GM19372 (cell line): ENCODE measurements at regions not wholly inside any gene's neighbourhood (a gene's known extent, or its start where the extent isn't known, plus 50 kb on each side); places are given as distances from the start of the nearest gene placed in this dataset.
"Not testable (repeated sequence)": the region's sequence is repeated elsewhere in the genome, so short reads cannot be mapped to it uniquely, and the experiment has no call there.

ENCODE experiments used
- ATAC-seq: cut with Tn5 transposase; IDR thresholded peaks from one replicate; pipeline ENCODE4 v1.9.1; 2021; ENCODE audit warnings: mild to moderate bottlenecking, low read depth, moderate library complexity; ENCODE audit not compliant: unreplicated experiment

DNA sequence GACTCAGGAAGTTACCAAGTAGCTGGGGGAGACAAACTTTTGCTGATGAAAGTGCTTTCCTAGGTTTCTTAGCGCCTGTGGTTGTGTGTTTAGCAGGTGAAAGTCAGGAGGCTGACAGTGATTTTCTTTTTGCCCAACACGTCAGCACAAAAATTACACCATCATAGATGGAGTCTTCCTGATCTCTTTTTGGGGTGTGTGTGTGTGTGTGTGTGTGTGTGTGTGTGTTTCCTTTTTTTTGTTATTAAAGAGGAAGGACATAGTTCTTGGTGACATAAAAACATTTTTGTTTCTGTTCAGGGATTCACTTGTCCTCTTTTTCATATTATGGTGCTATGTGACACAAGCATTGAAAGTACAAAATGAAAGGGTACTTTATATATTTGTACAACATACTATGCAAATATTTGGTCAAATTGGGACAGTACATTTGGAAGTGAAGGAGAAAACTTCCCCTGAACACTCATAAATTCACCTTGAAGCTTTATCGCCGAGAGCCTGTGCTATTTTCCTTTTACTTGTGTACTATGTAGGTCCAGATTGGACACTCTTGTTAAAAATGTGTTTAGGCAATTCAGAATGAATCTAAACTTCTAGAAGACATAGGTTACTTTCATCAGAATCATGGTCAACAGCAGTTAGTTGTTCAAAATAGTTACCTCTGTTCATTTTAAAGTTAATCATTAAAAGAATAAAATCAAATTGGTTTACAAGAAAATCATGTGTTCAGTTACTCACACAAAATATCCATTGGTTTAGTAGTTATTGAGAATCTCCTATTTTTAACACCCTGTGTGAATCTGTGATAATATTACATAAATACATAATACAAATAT is 491.9 kb downstream of the IRS1 start:
- ATAC-seq, result no peak

DNA sequence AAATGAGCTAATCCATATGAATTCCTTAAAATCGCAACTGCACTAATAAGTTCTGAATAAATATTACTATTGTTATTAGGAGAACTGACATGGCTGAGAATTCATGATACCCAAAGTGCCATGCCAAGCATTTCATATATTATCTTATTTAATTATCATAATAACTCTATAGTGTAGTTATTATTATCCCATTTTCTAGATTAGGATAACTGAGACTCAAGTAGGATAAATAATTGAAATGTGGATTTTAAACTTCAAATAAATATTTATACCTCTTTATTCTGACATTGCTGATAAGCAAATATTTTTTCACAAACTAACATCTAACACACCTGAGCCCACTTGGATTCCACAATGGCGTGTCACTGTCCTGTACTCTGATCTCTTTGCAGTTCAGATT is 492.7 kb downstream of the IRS1 start:
- ATAC-seq, result no peak

DNA sequence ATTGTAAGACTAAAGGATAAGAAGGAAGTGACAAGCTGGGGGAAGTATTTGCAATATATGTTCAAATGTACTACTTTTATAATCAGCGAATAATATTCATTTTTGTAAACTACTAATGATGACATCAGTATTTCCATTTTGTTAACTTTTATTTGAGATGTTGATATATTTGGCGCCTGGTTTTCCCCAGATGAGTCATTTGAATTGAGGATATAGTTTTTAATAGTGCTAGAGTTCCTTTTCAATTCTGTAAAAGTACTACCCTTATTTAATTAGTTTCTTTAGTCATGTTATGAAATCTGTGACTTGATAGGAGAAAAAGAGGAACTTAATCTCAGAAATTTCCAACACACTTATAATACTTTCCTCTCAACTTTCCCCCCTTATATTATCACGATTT is 495.3 kb downstream of the IRS1 start:
- ATAC-seq, result no peak

DNA sequence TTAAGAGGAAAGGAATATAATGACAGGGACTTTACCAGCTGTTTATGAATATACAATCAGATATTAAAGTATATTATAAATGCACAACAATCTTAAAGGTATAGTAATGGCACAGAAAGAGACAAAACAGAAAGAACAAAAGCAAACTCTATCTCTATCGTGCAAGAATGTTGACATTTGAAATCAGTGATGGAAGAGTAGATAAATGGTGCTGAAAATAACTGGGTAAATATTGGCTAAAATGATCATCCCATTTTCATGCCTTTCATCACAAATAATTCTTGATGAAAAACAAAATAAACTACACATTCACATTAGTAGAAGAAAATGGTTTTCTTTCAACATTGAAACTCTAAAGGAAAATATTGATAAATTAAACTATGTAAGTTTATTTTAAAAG is 495.9 kb downstream of the IRS1 start:
- ATAC-seq, result no peak

DNA sequence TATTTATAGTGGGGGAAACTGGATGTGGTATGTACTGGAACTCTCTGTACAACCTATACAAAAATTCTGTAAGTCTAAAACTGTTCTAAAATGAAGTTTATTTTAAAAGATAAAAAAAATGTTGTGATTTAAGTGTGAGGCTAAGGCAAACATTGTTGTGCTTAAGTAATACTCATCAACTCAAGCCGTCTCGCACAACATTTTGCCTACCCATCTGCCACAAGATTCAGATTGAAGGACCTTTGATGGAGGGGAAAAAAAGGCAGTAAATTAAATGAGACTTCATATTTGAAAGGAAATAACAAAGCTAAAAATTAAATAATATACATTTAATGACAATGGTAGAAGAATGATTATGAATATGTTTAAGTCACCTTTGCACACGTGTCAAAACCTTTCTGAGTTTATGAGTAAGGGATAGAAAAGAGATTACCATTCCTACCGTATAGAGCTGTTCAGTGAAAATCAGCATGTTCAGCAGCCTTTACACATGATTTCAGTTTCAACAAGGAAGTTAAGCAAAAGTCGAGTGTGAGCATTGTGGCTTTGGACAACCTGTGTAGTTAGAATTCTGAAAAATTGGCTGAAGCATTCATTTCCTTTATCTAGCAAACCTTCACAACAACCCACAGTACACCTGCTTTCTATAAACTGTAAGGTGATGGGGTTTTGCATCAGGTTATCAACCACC is 499.3 kb downstream of the IRS1 start:
- ATAC-seq, result peak; percentile 59

DNA sequence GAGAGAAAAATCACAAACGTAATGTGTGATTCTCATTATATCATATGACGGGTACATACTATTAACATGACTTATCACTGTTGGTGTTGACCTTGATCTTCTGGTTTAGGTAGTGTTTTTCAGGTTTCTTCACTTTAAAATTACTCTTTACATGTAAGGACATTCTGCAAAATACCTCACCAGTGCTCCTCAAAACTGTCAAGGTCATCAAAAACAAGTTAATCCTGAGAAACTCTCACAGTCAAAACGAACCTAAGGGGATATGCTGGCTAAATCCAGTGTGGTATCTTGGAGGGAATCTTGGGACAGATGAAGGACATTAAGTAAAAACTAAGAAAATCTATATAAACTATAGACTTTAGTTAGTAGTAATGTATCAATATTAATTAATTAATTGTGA is 499.8 kb downstream of the IRS1 start:
- no peak for ATAC-seq

DNA sequence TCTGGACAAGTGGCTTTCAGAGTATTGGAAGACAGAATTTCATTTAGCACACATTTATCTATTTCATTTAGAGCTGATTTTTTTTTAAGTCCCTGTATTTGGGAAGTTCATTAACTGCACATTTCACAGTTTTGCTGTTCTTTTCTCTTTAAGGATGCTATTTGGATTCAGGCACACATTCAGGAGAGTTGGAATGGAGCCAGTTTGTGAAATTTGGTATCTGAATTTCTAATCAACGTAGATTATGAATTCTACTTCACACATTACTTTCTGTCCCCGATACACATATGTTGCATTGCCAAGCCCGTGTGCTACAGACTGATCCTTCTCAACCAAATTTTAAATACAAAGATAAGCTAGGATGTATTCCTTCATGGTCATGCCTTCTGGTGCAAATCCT is 503.9 kb downstream of the IRS1 start:
- no peak for ATAC-seq

DNA sequence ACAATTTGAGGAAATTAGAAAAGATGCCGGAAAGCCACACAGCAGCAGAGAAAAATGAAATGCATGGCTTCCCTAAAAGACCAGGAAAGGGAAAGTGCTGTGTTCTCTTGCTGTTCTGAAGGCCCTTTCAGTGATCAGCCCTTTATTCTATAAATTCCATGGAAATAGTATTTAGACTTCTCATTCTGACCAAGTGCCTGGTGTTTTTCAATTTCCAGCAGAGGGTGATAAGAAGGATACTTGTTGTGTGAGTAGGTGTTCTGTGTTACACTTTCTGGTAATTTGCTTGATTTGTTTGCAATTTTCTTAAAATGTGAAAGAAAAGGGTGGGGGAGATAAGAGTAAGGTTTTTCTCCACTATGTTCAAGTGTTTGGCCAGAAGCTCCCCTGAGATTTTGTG is 504.5 kb downstream of the IRS1 start:
- no peak for ATAC-seq

DNA sequence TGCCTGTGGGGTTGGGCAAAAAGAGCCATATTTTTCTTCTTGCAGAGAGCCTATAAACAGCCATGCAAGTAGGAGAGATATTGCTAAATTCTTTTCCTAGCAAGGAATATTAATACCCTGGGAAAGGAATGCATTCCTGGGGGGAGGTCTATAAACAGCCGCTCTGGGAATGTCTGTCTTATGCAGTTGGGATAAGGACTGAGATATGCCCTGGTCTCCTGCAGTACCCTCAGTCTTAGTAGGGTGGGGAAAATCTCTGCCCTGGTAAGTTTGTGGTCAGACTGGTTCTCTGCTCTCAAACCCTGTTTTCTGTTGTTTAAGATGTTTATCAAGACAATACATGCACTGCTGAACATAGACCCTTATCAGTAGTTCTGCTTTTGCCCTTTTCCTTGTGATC is 508.3 kb downstream of the IRS1 start:
- ATAC-seq, result not testable (repeated sequence)

DNA sequence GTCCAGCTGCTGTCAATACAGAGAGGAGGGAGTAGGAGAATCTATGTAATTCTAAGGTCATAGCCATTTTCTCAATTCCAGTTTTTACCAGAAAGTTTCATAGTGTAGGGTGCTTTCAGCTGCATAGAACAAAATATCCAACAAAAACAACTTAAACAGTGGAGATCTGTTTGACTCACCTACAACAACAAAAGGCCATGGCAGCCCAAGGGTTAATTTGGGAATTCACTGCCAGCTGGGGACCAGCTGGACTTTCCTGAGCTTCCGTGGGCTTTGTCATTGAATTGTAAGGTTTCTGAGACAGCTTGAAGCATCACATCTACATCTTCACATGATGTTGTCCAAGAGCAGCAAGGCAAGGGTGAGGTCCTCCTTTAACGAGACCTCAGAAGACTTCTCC is 512.7 kb downstream of the IRS1 start:
- no peak for ATAC-seq

DNA sequence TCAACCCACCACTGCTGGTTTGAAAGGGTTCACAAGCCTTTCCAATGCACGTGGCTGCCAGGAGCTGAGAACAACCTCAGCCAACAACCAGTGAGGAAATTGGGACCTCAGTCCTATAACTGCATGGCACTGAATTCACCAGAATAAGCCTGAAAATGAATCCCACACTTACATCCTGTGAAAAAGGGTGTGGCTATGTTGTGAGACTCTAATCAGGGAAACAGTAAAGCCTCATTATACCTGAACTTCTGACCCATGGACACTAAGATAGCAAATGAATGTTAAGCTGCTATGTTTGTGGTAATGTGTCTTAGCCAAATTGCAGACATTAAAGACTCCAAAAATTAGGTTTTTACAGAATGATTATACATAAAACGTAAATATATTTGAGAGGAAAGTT is 515.8 kb downstream of the IRS1 start:
- ATAC-seq, result no peak

DNA sequence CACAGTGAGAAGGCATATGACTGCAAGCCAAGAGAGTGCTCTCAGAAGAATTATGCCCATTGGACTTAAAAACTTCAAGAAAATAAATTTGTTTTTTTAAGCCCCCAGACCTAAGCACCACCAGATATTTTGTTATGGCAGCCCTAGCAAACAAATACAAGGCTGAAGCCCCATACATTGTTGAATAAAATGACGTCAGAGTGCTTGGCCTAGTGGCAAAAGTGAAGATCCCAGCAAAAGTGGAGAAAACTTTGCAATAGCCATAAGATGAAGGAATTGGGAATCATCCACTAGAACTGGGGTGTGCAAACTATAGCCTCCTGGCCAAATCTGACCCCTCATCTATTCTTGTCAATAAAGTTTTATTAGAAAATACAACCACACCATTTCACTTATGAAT is 517.5 kb downstream of the IRS1 start:
- ATAC-seq, result no peak

DNA sequence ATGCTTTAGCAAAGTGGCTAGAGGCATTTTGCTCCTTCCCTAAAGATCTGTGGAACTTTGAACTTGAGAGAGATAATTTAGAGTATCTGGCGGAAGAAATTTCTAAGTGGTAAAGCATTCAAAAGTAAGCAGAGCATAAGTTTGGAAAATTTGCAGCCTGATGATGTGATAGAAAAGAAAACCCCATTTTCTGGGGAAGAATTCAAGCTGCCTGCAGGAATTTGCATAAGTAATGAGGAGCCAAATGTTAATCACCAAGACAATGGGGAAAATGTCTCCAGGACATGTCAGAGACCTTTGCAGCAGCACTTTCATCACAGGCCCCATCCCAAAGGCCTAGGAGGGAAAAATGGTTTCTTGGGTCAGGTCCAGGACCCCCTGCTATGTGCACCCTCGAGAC is 519.5 kb downstream of the IRS1 start:
- not testable (repeated sequence) for ATAC-seq

DNA sequence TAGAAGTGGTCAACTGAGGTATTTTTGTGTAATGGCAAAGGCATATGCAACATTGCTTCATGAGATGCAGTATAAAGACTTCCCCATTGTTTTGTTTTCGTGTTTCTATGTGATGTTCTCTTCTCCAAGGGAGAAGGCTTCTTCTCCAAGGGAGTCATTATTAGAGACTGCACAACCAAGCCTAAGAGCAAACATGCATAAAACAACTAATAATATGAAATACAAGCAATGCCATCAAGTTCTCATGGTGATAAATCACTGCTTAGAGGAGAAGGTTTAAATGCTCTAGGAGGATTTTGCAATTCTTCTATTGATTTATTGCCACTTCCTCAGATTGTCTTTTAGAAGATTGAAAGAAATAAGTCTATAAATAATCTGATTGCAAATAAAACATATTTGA is 524.4 kb downstream of the IRS1 start:
- ATAC-seq, result no peak

DNA sequence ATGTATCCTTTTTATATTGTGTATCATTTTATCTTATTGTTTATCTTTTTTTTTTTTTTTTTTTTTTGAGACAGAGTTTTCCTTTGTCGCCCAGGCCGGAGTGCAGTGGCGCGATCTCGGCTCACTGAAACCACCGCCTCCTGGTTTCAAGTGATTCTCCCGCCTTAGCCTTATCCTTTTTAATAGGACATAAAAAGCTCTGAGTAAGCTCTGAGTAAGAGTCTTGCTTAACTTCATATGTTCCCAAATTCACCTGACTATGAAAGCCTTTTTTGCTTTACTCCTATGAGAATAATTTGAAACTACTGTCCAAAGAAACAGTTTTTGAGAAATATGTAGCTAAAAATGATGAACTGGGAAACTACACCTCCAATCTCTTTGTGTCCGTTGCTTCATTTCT is 525.5 kb downstream of the IRS1 start:
- no peak for ATAC-seq

DNA sequence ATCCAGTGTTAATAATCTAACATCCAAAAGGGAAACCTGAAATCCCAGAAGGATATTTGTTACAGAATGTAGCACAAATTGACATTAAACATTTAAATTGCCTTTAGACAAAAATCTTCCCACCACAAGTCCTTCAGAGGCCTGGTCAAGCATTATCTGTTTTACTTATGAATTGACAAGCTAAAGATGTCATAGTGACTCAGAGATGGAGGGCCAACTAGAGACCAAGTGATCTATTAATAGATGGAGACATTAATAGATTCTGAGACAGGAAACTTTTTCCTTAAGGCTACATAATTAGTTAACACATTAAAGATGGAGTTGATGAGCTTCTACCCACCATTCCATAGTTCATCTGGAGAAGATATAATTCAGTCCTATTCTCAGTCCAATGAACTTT is 526.2 kb downstream of the IRS1 start:
- ATAC-seq, result no peak

DNA sequence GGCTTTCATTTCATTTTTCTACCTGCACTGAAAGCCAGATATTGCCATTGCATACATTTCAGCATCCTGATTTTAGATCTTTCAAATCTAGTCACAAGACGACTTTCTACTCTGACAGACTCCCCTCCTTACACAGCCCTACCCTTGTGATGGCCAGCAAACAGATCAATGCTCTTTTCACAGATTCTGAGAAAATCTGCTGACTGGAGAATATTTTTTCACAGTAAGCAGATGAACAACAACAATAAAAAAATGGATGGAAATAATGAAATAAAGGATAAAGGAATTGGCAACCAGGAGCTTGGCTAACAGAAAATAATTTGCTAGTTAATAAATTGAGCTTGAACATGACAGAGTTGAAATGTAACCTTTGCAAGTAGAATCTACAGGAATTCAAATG is 527.2 kb downstream of the IRS1 start:
- ATAC-seq, result no peak

DNA sequence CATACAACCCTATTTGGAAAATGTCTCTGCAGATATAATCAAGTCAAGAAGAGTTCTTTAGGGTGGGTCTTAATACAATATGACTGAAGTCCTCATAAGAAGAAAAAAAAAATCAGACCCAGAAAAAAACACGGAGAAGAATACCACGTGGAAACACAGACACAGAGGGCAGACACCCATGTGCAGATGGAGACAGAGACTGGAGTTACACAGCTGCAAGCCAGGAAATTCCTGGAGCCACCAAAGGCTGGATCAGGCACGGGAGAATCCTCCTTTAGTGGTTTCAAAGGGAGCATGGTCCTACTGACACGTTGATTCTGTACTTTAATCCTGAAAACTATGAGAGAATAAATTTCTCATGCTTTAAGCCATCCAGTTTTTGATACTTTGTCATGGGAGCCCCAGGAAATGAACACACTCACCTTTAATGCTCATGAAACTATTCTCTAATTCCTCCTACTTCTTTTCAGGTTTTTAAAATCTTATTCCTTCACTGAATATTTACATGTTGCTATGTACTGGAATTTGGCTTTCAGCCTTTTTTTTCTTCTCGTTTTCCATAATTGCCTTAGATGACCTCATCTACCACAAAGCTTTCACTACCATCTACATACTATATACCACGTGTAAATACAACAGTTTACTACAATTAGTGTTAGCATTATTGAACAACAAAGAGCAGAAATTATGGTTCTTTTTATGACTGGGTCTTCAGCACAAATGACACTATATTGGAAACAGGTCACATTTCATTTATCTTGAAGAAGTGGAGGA is 529.1 kb downstream of the IRS1 start:
- ATAC-seq, result no peak

DNA sequence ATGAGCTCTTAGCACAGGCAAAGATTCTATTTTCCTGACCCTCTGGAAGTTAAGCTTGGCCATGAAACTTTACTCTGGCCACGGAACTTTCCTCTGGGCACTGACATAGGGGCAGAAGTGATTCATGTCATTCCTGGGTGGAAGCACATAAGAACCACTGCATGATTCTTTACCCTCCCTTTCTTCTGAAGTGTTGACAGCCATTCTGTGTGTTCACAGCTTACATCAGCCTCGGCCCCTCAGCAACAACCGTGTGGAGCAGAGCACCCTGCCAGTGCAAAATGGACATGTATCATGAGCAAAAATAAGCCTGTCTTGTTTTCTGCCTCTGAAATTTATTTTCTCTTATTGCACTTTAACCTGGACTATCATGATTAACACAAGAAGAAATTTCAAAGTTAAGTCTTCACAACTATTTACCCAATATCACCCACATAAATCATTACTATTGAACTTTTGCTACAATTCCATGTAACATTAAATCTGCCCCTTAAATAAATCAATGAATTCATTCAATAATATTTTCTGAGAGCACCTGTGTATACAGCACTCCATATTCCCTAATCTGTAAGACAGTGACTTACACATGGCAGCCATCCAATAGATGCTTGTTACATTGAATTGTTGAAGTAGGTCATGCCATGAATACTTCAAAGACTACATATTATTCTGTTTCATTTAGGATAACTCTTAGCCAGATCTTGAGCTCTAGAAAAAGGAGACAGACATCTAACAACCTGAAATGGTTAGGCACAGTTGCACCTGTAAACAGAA is 531.9 kb downstream of the IRS1 start:
- ATAC-seq, result no peak

DNA sequence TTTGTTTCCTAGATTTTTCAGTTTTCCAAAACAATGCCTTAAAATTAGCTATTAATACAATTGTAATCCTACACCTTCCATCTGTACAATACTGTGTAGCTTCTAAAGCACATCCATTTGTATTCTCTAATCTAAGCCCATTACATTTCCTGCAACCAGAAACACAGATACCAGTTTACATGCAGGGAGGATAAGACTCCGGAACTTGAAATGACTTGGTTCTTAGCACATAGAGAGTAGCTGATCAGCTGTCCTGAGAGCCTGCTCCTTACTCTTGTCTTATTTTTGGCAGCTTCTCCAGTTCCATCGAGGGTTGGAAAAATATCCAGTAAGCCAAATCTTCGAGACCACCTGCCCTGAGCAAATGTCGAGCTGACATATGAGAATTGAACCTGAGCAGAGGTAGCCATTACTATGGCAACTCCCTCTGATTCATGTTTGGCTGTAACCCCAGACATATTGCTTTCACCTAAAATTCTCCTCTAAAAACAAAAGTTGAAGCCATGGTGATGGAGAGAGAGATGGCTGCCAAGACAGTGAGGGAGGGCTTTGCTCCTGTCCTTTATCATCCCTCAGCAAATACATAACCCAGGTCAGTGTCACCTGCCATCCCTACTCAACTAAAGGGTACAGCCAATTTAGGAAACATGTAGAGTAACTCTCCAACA is 542.8 kb downstream of the IRS1 start:
- no peak for ATAC-seq
